ENCODE measurements at regions not wholly inside any gene's neighbourhood (a gene's known extent, or its start where the extent isn't known, plus 50 kb on each side); places are given as distances from the start of the nearest gene placed in this dataset.

DNA sequence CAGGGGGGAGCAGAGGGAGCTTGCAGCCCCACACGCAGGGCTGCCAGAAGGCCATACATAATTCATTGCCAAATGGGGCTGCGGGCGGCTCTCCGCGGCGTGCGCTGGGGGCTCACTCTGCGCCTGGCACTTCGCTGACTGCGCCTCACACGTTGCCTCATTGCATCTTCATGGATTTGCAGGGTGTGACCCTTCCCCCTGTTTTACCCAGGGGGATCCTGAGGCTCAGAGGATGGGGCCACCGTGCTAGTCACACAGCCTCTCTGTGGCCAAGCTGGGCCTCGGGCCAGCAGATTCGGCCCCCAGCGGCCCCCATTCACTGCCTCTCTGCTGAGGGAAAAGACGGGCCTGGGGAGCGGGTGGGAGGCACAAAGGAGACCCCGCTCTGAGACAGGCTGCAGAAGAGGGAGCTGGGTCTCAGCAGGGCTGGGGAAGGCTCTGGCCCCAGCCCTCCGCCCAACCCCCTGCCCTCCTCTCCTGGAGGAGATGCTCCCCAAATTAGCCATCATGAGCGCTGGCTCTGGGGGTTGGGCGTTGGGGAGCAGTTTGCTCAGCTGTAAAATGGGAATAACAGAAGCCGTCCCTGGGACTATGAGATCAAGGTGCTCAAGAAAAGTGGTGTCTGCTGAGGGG, 115.5 kb downstream of the C9orf50 start:
- H4K20me1 ChIP-seq (replicated peaks; ENCODE audit: control insufficient read depth, extremely low read depth, insufficient read depth, low read length) = no peaks in the 10 kb centered on the region
- no peaks in the 10 kb centered on the region for H3K27me3 ChIP-seq (ENCODE audit: control insufficient read depth in 2 of 2, insufficient read depth in 2 of 2, low read length in 2 of 2)
- H3K9ac ChIP-seq (replicated peaks; ENCODE audit: extremely low read depth, insufficient read depth, low read length) = no peak overlapping the region
- no peaks in the 10 kb centered on the region for H3K9me3 ChIP-seq (replicated peaks; ENCODE audit: control insufficient read depth, insufficient read depth, low read length)
- no peak overlapping the region for H3K4me3 ChIP-seq (replicated peaks in 1 of 3; ENCODE audit: insufficient read depth in 1 of 3, low read depth in 1 of 3, low read length in 3 of 3)
- H2AFZ ChIP-seq (ENCODE audit: low read depth, low read length) = no peak overlapping the region
- H3K36me3 ChIP-seq (ENCODE audit: control insufficient read depth in 2 of 2, extremely low read depth in 1 of 2, insufficient read depth in 2 of 2, low read length in 2 of 2) = peaks cover 0 to 2% of the 10 kb centered on the region in 2 experiments
- no peak overlapping the region for H3K4me2 ChIP-seq (ENCODE audit: insufficient read depth, low read length)
- no peaks in the 10 kb centered on the region for H3K79me2 ChIP-seq (ENCODE audit: control insufficient read depth, insufficient read depth, low read length)
- no peak for FAIRE-seq
- ChIA-PET CTCF (interaction anchor here (0.5 to 1.4 kb wide), 2 partner anchors 8 to 16 kb away, joined by 3 to 7 read pairs; no protein-coding TSS in a partner anchor), POLR2A (no interaction called here)
- BruUV-seq (replicated peaks) = no TSS peak
- no peaks in the 10 kb centered on the region for H3K9me1 ChIP-seq (replicated peaks; ENCODE audit: control insufficient read depth, extremely low read depth, insufficient read depth, low read length)
- DNase-seq (ENCODE audit: low read depth, low spot score) = no peak
- TF ChIP-seq, protein P1, sequence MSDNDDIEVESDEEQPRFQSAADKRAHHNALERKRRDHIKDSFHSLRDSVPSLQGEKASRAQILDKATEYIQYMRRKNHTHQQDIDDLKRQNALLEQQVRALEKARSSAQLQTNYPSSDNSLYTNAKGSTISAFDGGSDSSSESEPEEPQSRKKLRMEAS (IDR thresholded peaks at IDR 0.05; ENCODE audit: insufficient read depth, insufficient read length) = no peak
- TF ChIP-seq FOS (IDR thresholded peaks at IDR 0.05; ENCODE audit: borderline replicate concordance, insufficient read depth, low read length) (no peak), JUN (IDR thresholded peaks at IDR 0.05; ENCODE audit: borderline replicate concordance, insufficient read depth, insufficient read length, low read depth) (no peak), MYC (IDR thresholded peaks at IDR 0.05; ENCODE audit: low read depth, low read length) (no peak), POLR2AphosphoS5 (IDR thresholded peaks at IDR 0.05; ENCODE audit: insufficient read depth, low read depth, low read length) (no peak), EZH2 (IDR thresholded peaks at IDR 0.05; ENCODE audit: borderline replicate concordance, low read depth, low read length, severe bottlenecking) (no peak), CTCF (IDR thresholded peaks at IDR 0.05; ENCODE audit: extremely low read depth in 1 of 2, insufficient read depth in 1 of 2, low read depth in 1 of 2, low read length in 2 of 2) (no peak), GATA2 (IDR thresholded peaks at IDR 0.05; ENCODE audit: insufficient read depth, insufficient read length, low read depth, low read length) (no peak)
- intact Hi-C loops (cut with micrococcal nuclease) (no loop called here), dilution Hi-C loops (cut with MboI; ENCODE audit: extremely low pct_ligation_motif_present, low sequenced_read_pairs) (no loop called here)
- peaks cover 9% of the 10 kb centered on the region for H3K4me1 ChIP-seq (ENCODE audit: control insufficient read depth, extremely low read depth, insufficient read depth, low read length)
- no peak overlapping the region for H3K27ac ChIP-seq (ENCODE audit: insufficient read depth, low read depth, low read length)

All from endothelial cell of umbilical vein (primary cell).